HEK293 (cell line): ENCODE measurements at regions not wholly inside any gene's neighbourhood (a gene's known extent, or its start where the extent isn't known, plus 50 kb on each side); places are given as distances from the start of the nearest gene placed in this dataset.

Source experiments
- ATF2 ChIP-seq: fragments of 450-650 bp; formaldehyde crosslinking; IDR thresholded peaks from 2 replicates; pipeline ENCODE4 v1.5.1; 2016; ENCODE audit warnings: missing biosample characterization, missing genetic modification characterization, low read depth
- CTCF ChIP-seq: fragments of 450-650 bp; formaldehyde crosslinking; IDR thresholded peaks from 2 replicates; pipeline ENCODE4 v1.5.1; 2016; ENCODE audit warnings: missing biosample characterization, missing genetic modification characterization
- ELK4 ChIP-seq: IDR thresholded peaks from 2 replicates; pipeline ENCODE4 v1.6.1; 2011; ENCODE audit warnings: mild to moderate bottlenecking, low read depth, low read length, borderline replicate concordance
- GLIS1 ChIP-seq: fragments of 450-650 bp; formaldehyde crosslinking; IDR thresholded peaks from 2 replicates; pipeline ENCODE4 v1.5.1; 2016; ENCODE audit warnings: missing biosample characterization, missing genetic modification characterization
- SALL2 ChIP-seq: fragments of 450-650 bp; formaldehyde crosslinking; IDR thresholded peaks from 2 replicates; pipeline ENCODE4 v1.5.0; 2017; ENCODE audit warnings: missing biosample characterization, mild to moderate bottlenecking, missing genetic modification characterization, borderline replicate concordance
- YY1 ChIP-seq: fragments of 450-650 bp; formaldehyde crosslinking; IDR thresholded peaks from 2 replicates; pipeline ENCODE4 v1.5.1; 2018; ENCODE audit warnings: missing biosample characterization, missing genetic modification characterization
- ZBTB20 ChIP-seq: fragments of 450-650 bp; formaldehyde crosslinking; IDR thresholded peaks from 2 replicates; pipeline ENCODE4 v1.5.1; 2016; ENCODE audit warnings: missing biosample characterization, missing genetic modification characterization
- ZNF239 ChIP-seq: fragments of 450-650 bp; formaldehyde crosslinking; IDR thresholded peaks from 2 replicates; pipeline ENCODE4 v1.5.1; 2016; ENCODE audit warnings: missing biosample characterization, missing genetic modification characterization
- ZNF280C ChIP-seq: fragments of 450-650 bp; formaldehyde crosslinking; IDR thresholded peaks from 2 replicates; pipeline ENCODE4 v1.5.1; 2016; ENCODE audit warnings: missing biosample characterization, missing genetic modification characterization
- ZNF624 ChIP-seq: fragments of 450-650 bp; formaldehyde crosslinking; IDR thresholded peaks from 2 replicates; pipeline ENCODE4 v1.5.1; 2017; ENCODE audit warnings: missing biosample characterization, missing genetic modification characterization

- TF ChIP-seq ZNF624 (tag by site-specific recombination) (no peak), CTCF (no peak), ZNF239 (tag by site-specific recombination) (no peak), ATF2 (no peak), SALL2 (tag by site-specific recombination) (no peak), ZBTB20 (tag by site-specific recombination) (no peak), GLIS1 (tag by site-specific recombination) (no peak), YY1 (tag by site-specific recombination) (no peak), ELK4 (no peak), ZNF280C (tag by site-specific recombination) (no peak)
These were observed 177.2 kb downstream of the ACKR3 start for GRCh38 chr2:236746833-236747232.
